Large intestine (tissue), 3 donors: ENCODE measurements at regions not wholly inside any gene's neighbourhood (a gene's known extent, or its start where the extent isn't known, plus 50 kb on each side); places are given as distances from the start of the nearest gene placed in this dataset.
"Not testable (repeated sequence)": the region's sequence is repeated elsewhere in the genome, so short reads cannot be mapped to it uniquely, and the experiment has no call there.

ENCODE experiments used
- DNase-seq, 2 donors: peaks; one replicate each; pipeline versions ENCODE4 v3.0.0 to v3.0.0-alpha.2; 2013
- H3K27ac ChIP-seq: one replicate; pipeline ENCODE4 v1.5.1; 2013; ENCODE audit warnings: low read length
- H3K27me3 ChIP-seq: 2 replicates; pipeline ENCODE4 v1.6.1; 2013; ENCODE audit warnings: low read length; ENCODE audit not compliant: control insufficient read depth, insufficient read depth
- H3K36me3 ChIP-seq: 2 replicates; pipeline ENCODE4 v1.6.1; 2013; ENCODE audit warnings: low read length; ENCODE audit not compliant: control insufficient read depth, insufficient read depth
- H3K4me1 ChIP-seq: one replicate; pipeline ENCODE4 v1.6.1; 2013; ENCODE audit warnings: low read length; ENCODE audit not compliant: control insufficient read depth, insufficient read depth
- H3K4me3 ChIP-seq: one replicate; pipeline ENCODE4 v1.5.1; 2013; ENCODE audit warnings: low read length
- H3K9me3 ChIP-seq: one replicate; pipeline ENCODE4 v1.6.1; 2013; ENCODE audit warnings: mild to moderate bottlenecking, low read depth, low read length, moderate library complexity; ENCODE audit not compliant: control insufficient read depth
- WGBS: methylation state at CpG from one replicate; pipeline ENCODE4 v1.1.5; 2013; ENCODE audit warnings: low lambda C conversion rate; ENCODE audit not compliant: insufficient coverage; 5-methylcytosine and 5-hydroxymethylcytosine counted together

GRCh38 chr6:4252445-4252844, 117.1 kb upstream of the ECI2 start:
- not testable (repeated sequence) for H3K4me3 ChIP-seq, H3K27me3 ChIP-seq, H3K36me3 ChIP-seq, H3K9me3 ChIP-seq, DNase-seq, H3K27ac ChIP-seq, H3K4me1 ChIP-seq
- no CpG with 5 or more reads among the region's 5 CpGs for WGBS

DNA sequence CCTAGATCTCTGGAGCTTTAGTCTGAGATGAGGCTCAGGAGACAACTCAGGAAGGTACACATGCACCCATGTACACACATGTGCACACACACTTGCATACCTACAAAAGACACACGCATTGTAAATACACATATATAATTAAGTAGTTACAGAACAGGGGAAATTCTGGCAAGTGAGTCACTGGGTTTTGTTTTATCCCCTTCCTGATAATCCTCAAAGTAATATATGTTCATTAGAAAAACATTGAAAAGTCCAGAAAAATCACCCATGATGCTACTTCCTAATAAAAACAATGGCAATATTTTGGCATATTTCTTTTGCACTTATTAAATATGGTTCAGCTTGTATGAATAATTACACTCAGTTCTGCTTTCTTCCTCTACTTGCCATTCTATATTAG, 115.3 kb upstream of the ECI2 start:
- Histone ChIP-seq H3K27me3 (no peaks in the 10 kb centered on the region), H3K36me3 (no peaks in the 10 kb centered on the region), H3K4me3 (no peak overlapping the region), H3K9me3 (no peaks in the 10 kb centered on the region), H3K4me1 (no peaks in the 10 kb centered on the region), H3K27ac (no peak overlapping the region)
- WGBS: no CpG with 5 or more reads among the region's 1 CpG
- no peak for DNase-seq

DNA sequence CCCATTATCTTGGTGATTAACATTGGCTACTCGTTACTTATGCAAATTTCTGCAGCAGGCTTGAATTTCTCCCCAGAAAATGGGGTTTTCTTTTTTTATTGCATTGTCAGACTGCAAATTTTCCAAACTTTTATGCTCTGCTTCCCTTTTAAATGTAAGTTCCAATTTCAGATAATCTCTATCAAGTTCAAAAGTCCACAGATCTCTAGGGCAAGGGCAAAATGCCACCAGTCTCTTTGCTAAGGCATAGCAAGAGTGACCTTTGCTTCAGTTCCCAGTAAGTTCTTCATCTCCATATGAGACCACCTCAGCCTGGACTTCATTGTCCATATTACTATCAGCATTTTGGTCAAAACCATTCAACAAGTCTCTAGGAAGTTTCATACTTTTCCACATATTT, 108.5 kb upstream of the ECI2 start:
- not testable (repeated sequence) for H3K4me3 ChIP-seq, H3K36me3 ChIP-seq, H3K4me1 ChIP-seq, H3K27me3 ChIP-seq, H3K27ac ChIP-seq, DNase-seq, H3K9me3 ChIP-seq
- WGBS: 100% methylated on average over 1 of the region's 1 CpG

DNA sequence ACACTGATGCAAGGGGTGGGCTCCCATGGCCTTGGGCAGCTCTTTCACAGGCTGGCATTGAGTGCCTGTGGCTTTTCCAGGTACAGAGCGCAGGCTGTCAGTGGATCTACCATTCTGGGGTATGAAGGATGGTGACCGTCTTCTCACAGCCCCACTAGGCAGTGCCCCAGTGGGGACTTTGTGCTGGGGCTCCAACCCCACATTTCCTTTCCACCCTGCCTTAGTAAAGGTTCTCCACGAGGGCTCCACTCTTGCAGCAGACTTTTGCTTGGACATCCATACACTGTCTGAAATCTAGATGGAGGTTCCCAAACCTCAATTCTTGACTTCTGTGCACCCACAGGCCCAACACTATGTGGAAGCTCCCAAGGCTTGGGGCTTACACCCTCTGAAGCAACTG, 107.9 kb upstream of the ECI2 start:
- WGBS: no CpG with 5 or more reads among the region's 3 CpGs
- no peak overlapping the region for H3K27ac ChIP-seq
- DNase-seq: no peak
- H3K4me3 ChIP-seq: no peak overlapping the region
- H3K4me1 ChIP-seq: no peaks in the 10 kb centered on the region
- H3K36me3 ChIP-seq: no peaks in the 10 kb centered on the region
- peaks cover 5% of the 10 kb centered on the region for H3K9me3 ChIP-seq
- no peaks in the 10 kb centered on the region for H3K27me3 ChIP-seq

DNA sequence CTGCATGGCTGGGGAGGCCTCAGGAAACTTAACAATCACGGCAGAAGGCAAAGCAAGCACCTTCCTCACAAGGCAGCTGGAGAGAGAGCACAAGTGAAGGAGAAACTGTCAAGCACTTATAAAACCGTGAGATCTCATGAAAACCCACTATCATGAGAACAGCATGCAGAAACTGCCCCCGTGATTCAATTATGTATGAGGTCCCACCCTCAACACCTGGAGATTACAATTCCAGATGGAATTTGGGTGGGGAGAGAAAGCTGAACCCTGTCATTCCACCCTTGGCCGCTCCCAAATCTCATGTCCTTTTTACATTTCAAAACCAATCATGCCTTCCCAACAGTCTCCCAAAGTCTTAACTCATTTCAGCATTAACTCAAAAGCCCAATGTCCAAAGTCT, 107.2 kb upstream of the ECI2 start:
- no CpG with 5 or more reads among the region's 4 CpGs for WGBS

GRCh38 chr6:4240148-4240547, 104.8 kb upstream of the ECI2 start:
- no peaks in the 10 kb centered on the region for H3K4me1 ChIP-seq
- peaks cover 5% of the 10 kb centered on the region for H3K9me3 ChIP-seq
- H3K27ac ChIP-seq: no peak overlapping the region
- H3K36me3 ChIP-seq: no peaks in the 10 kb centered on the region
- no CpG with 5 or more reads among the region's 2 CpGs for WGBS
- no peaks in the 10 kb centered on the region for H3K27me3 ChIP-seq
- H3K4me3 ChIP-seq: no peak overlapping the region
- DNase-seq: no peak

More for the DNA sequence above, 107.2 kb upstream of the ECI2 start:
- Histone ChIP-seq H3K4me1 (no peaks in the 10 kb centered on the region), H3K27ac (no peak overlapping the region), H3K27me3 (no peaks in the 10 kb centered on the region), H3K4me3 (no peak overlapping the region), H3K9me3 (peaks cover 5% of the 10 kb centered on the region), H3K36me3 (no peaks in the 10 kb centered on the region)
- DNase-seq: no peak

- H3K4me1 ChIP-seq: peaks cover 15% of the 10 kb centered on the region
- DNase-seq: peak in 1 of 2 donors; percentile 14
- H3K36me3 ChIP-seq: no peaks in the 10 kb centered on the region
- no peak overlapping the region for H3K27ac ChIP-seq
- no peak overlapping the region for H3K4me3 ChIP-seq
- H3K9me3 ChIP-seq: no peaks in the 10 kb centered on the region
- no peaks in the 10 kb centered on the region for H3K27me3 ChIP-seq
- no CpG with 5 or more reads among the region's 9 CpGs for WGBS
Observed at GRCh38 chr6:4225161-4225872, 89.9 kb upstream of the ECI2 start.

DNA sequence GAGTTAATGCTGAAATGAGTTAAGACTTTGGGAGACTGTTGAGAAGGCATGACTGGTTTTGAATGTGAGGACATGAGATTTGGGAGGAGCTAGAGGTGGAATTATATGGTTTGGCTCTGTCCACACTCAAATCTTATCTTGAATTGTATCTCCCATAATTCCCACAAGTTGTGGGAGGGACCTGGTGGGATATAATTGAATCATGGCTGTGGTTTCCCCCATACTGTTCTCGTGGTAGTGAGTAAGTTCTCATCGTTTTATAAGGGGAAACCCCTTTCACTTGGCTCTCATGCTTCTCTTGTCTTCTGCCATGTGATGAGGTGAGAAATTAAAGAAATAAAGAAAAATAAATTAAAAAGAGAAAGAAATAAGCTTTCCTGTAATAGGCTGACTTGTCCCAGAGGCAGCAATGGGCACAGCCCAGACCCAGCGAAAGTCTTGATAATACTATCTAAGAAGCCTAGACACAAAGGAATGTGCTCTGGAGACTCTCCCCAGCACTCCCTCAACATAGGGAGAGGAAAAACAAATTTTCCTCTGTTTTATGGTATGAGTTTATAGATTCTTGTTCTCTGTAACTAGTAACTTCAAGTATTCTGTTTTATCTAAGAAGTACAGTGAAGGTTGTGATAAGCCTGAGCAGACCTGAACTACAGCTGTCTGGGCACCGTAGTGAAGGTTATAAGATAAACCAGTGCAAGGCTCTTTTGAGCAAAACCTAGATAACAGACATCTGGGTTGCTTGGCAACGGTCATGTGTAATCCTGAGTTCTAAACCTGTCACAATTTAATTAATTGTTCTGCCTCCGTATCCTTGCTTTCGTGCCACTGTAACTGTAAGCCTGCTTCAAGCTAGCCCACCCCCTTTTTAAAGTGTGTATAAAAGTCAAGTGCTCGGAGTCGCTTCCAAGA, 88.9 kb upstream of the ECI2 start:
- Histone ChIP-seq H3K4me1 (peaks cover 15% of the 10 kb centered on the region), H3K27me3 (no peaks in the 10 kb centered on the region), H3K4me3 (no peak overlapping the region), H3K36me3 (no peaks in the 10 kb centered on the region), H3K9me3 (no peaks in the 10 kb centered on the region), H3K27ac (no peak overlapping the region)
- DNase-seq: peak; percentile 29 to 72
- WGBS: no CpG with 5 or more reads among the region's 9 CpGs

DNA sequence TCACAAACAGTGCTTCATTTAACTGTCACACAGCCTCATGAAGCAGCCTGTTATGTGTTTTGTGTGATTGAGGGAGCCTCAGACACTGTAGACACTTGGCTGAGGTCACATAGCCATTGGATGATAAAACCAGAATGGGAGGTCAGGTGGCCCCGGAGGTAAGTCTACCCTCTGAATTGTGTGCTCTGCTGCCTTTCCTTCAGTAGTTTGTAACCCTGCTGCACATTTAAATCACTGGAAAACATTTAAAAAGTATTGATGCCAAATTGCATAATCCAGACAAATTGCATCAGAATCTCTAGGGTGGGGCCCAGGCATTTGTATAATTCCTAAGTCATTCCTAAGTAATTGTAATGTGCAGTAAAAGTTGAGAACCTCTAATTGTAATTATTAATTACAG, 85.2 kb upstream of the ECI2 start:
- no peak for DNase-seq
- Histone ChIP-seq H3K4me3 (no peak overlapping the region), H3K27me3 (no peaks in the 10 kb centered on the region), H3K9me3 (no peaks in the 10 kb centered on the region), H3K27ac (no peak overlapping the region), H3K36me3 (no peaks in the 10 kb centered on the region), H3K4me1 (peaks cover 15% of the 10 kb centered on the region)
- no CpG with 5 or more reads among the region's 1 CpG for WGBS

DNA sequence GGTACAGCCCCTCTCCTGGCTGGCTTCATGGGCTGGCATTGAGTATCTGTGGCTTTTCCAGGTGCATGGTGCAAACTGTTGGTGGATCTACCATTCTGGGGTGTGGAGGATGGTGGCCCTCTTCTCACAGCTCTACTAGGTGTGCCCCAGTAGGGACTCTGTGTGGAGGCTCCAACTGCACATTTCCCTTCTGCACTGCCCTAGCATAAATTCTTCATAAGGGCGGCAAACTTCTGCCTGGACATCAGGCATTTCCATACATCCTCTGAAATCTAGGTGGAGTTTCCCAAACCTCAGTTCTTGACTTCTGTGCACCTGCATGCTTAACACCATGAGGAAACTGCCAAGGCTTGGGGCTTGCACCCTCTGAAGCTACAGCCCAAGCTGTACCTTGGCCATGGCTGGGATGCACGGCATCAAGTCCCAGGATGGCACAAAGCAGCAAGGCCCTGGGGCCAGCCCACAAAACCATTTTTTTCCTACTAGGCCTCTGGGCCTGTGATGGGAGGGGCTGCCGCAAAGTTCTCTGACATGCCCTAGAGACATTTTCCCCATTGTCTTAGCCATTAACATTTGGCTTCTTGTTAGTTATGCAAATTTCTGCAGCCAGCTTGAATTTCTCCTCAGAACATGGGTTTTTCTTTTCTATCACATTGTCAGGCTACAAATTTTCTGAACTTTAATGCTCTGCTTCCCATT, 83.4 kb upstream of the ECI2 start:
- H3K36me3 ChIP-seq, H3K4me1 ChIP-seq, H3K27me3 ChIP-seq, H3K9me3 ChIP-seq, H3K27ac ChIP-seq, H3K4me3 ChIP-seq, DNase-seq: not testable (repeated sequence)
- WGBS: no CpG with 5 or more reads among the region's 3 CpGs
